HEK293 (cell line): ENCODE measurements at regions not wholly inside any gene's neighbourhood (a gene's known extent, or its start where the extent isn't known, plus 50 kb on each side); places are given as distances from the start of the nearest gene placed in this dataset.

Experiments used
- RBAK ChIP-seq: fragments of 450-650 bp; formaldehyde crosslinking; IDR thresholded peaks from 2 replicates; pipeline ENCODE4 v1.5.1; 2016; ENCODE audit warnings: missing biosample characterization, missing genetic modification characterization
- ZNF169 ChIP-seq: fragments of 450-650 bp; formaldehyde crosslinking; IDR thresholded peaks from 2 replicates; pipeline ENCODE4 v1.5.1; 2016; ENCODE audit warnings: missing biosample characterization, missing genetic modification characterization
- TF ChIP-seq, protein P1 (sequence below): fragments of 450-650 bp; IDR thresholded peaks from 2 replicates; pipeline ENCODE4 v1.5.1; 2018; ENCODE audit warnings: missing biosample characterization, missing genetic modification characterization

DNA sequence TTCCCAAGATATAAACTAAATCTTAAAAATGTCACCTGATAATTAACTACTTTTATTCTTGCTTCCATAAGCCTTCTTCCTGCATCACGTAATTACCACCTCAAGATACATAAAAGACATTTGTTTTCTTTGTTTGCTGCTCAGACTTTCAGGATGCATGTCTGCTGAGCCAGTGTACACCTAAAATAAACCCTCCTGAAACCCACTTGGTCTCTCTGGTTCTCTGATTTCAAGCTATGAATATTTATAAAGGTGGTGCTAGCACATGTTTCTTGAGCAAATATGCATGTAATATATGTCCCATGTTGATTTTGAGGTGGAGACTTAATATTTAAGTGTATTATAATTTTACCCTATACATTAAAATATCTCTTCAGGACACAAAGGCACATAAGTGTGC lies 1627.7 kb upstream of the CDH9 start:
- TF ChIP-seq RBAK (no peak), ZNF169 (tag by site-specific recombination) (no peak)
- TF ChIP-seq, protein P1, sequence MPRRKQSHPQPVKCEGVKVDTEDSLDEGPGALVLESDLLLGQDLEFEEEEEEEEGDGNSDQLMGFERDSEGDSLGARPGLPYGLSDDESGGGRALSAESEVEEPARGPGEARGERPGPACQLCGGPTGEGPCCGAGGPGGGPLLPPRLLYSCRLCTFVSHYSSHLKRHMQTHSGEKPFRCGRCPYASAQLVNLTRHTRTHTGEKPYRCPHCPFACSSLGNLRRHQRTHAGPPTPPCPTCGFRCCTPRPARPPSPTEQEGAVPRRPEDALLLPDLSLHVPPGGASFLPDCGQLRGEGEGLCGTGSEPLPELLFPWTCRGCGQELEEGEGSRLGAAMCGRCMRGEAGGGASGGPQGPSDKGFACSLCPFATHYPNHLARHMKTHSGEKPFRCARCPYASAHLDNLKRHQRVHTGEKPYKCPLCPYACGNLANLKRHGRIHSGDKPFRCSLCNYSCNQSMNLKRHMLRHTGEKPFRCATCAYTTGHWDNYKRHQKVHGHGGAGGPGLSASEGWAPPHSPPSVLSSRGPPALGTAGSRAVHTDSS: no peak
